Lung (tissue), 11 donors: ENCODE measurements at regions not wholly inside any gene's neighbourhood (a gene's known extent, or its start where the extent isn't known, plus 50 kb on each side); places are given as distances from the start of the nearest gene placed in this dataset.

Experiments used
- ATAC-seq: fragments of 200-7000 bp; cut with Tn5 transposase; one replicate; pipeline ENCODE4 v1.9.1; 2020; ENCODE audit warnings: moderate number of reproducible peaks; ENCODE audit not compliant: insufficient read depth, low FRiP score
- DNase-seq, 3 donors: peaks; one replicate each; pipeline ENCODE4 v3.0.0-alpha.2; 2013 to 2017
- H3K27ac ChIP-seq, 2 donors: one replicate each; pipeline ENCODE4 v1.5.1; 2013; ENCODE audit warnings: mild to moderate bottlenecking in 2 of 2, moderate library complexity in 2 of 2, control low read depth in 1 of 2, inconsistent platforms in 1 of 2, low read depth in 1 of 2, low read length in 1 of 2
- H3K27me3 ChIP-seq, 3 donors: one replicate each; pipeline ENCODE4 v1.5.1; 2013; ENCODE audit warnings: low read length in 2 of 3; ENCODE audit not compliant: control insufficient read depth in 3 of 3, insufficient read depth in 3 of 3
- H3K36me3 ChIP-seq, 4 donors: one replicate each; pipeline ENCODE4 v1.5.1; 2013; ENCODE audit warnings: low read length in 4 of 4, mild to moderate bottlenecking in 1 of 4, moderate library complexity in 1 of 4; ENCODE audit not compliant: control insufficient read depth in 4 of 4, insufficient read depth in 4 of 4
- H3K4me1 ChIP-seq, 5 donors: one replicate each; pipeline ENCODE4 v1.5.1; 2013; ENCODE audit warnings: low read length in 5 of 5, mild to moderate bottlenecking in 2 of 5, moderate library complexity in 1 of 5; ENCODE audit not compliant: control insufficient read depth in 5 of 5, insufficient read depth in 5 of 5
- H3K4me3 ChIP-seq: one replicate; pipeline ENCODE4 v1.5.1; 2013; ENCODE audit warnings: mild to moderate bottlenecking, control low read depth, moderate library complexity
- H3K9ac ChIP-seq, 2 donors: one replicate each; pipeline ENCODE4 v1.5.1; 2013; ENCODE audit warnings: low read length in 2 of 2, control low read depth in 1 of 2; ENCODE audit not compliant: insufficient read depth in 1 of 2
- H3K9me3 ChIP-seq, 4 donors: one replicate each; pipeline ENCODE4 v1.5.1; 2013; ENCODE audit warnings: low read length in 3 of 4, mild to moderate bottlenecking in 1 of 4, moderate library complexity in 1 of 4; ENCODE audit not compliant: control insufficient read depth in 4 of 4, insufficient read depth in 3 of 4
- CTCF ChIP-seq: IDR thresholded peaks from 2 replicates; pipeline ENCODE4 v1.5.1; 2012; ENCODE audit warnings: mild to moderate bottlenecking; ENCODE audit errors: control extremely low read depth, extremely low read depth
- WGBS, 2 donors: extraction: QIAGEN DNeasy Blood & Tissue Kit; methylation state at CpG; one replicate each; pipeline ENCODE4 v1.1.7; 2013; 5-methylcytosine and 5-hydroxymethylcytosine counted together
- donor health status: control.
- donor health status: control.
- donor health status: Bipolar disorder and iron deficiency.
- donor health status: healthy.
- donor health status: DM: yes; HTN: yes; CAD: no.

GRCh38 chr2:4973973-4974372 is 718.2 kb upstream of the SOX11 start:
- no peak for TF ChIP-seq CTCF
- no peak for DNase-seq
- Histone ChIP-seq H3K27ac (no peak overlapping the region), H3K9me3 (peaks cover 0 to 2% (median 0%) of the 10 kb centered on the region in 4 donors), H3K4me3 (no peak overlapping the region), H3K27me3 (no peaks in the 10 kb centered on the region), H3K4me1 (peaks cover 0 to 10% (median 0%) of the 10 kb centered on the region in 5 donors), H3K36me3 (no peaks in the 10 kb centered on the region), H3K9ac (no peak overlapping the region)
- no peak for ATAC-seq
- 80 to 84% methylated on average over 2 of the region's 2 CpGs for WGBS, 2 donors

- Histone ChIP-seq H3K9ac (no peak overlapping the region), H3K27ac (no peak overlapping the region), H3K4me3 (no peak overlapping the region), H3K27me3 (no peaks in the 10 kb centered on the region), H3K9me3 (no peaks in the 10 kb centered on the region), H3K4me1 (peaks cover 0 to 17% (median 0%) of the 10 kb centered on the region in 5 donors), H3K36me3 (no peaks in the 10 kb centered on the region)
- ATAC-seq, result no peak
- no peak for DNase-seq
- no peak for TF ChIP-seq CTCF
- 89% methylated on average over 7 of the region's 7 CpGs for WGBS, 2 donors
Measured at GRCh38 chr2:4976407-4976806, 715.8 kb upstream of the SOX11 start.

GRCh38 chr2:4979111-4979510 is 713.1 kb upstream of the SOX11 start:
- Histone ChIP-seq H3K27me3 (no peaks in the 10 kb centered on the region), H3K4me3 (no peak overlapping the region), H3K36me3 (no peaks in the 10 kb centered on the region), H3K4me1 (peaks cover 0 to 17% (median 0%) of the 10 kb centered on the region in 5 donors), H3K27ac (no peak overlapping the region), H3K9me3 (no peaks in the 10 kb centered on the region), H3K9ac (no peak overlapping the region)
- ATAC-seq (no peak), DNase-seq (peak; percentile 58 to 75 (median 68))
- no peak for TF ChIP-seq CTCF
- WGBS, 2 donors, result 75% methylated on average over 11 of the region's 11 CpGs

GRCh38 chr2:4980995-4981394 is 711.2 kb upstream of the SOX11 start:
- H3K9me3 ChIP-seq, result no peaks in the 10 kb centered on the region
- 78 to 79% methylated on average over 5 of the region's 5 CpGs for WGBS, 2 donors
- no peak for ATAC-seq

More at GRCh38 chr2:4980995-4981394, 711.2 kb upstream of the SOX11 start:
- H3K4me1 ChIP-seq, result peaks cover 0 to 17% (median 0%) of the 10 kb centered on the region in 5 donors
- H3K27ac ChIP-seq, result no peak overlapping the region
- no peaks in the 10 kb centered on the region for H3K27me3 ChIP-seq
- no peak for DNase-seq
- no peak overlapping the region for H3K4me3 ChIP-seq
- TF ChIP-seq CTCF, result no peak
- no peaks in the 10 kb centered on the region for H3K36me3 ChIP-seq
- no peak overlapping the region for H3K9ac ChIP-seq
